SK-N-SH (cell line): ENCODE measurements at regions not wholly inside any gene's neighbourhood (a gene's known extent, or its start where the extent isn't known, plus 50 kb on each side); places are given as distances from the start of the nearest gene placed in this dataset.

Experiments used
- CTCF ChIA-PET: fragments of 300-600, 350-600 bp; formaldehyde crosslinking; extraction: SDS; loops from one replicate; lab custom pipeline; 2021; lab: Yijun Ruan, JAX
- POLR2A ChIA-PET: fragments of 350-600 bp; sonication (Branson Sonifier 250); formaldehyde crosslinking; extraction: SDS; loops from one replicate; lab custom pipeline; 2020; ENCODE audit warnings: antibody characterized with exemption, inconsistent platforms; lab: Yijun Ruan, JAX
- DNase-seq: peaks from one replicate; pipeline ENCODE4 v3.0.0; 2012
- H2AFZ ChIP-seq: fragments of 200-600 bp; sonication (generic); 2 replicates; pipeline ENCODE4 v1.8.1; 2016; ENCODE audit warnings: antibody characterized with exemption, mild to moderate bottlenecking, low read depth
- H3F3A ChIP-seq: fragments of 200-600 bp; sonication (generic); replicated peaks from 2 replicates; pipeline ENCODE3; 2016; ENCODE audit warnings: antibody characterized with exemption, mild to moderate bottlenecking; ENCODE audit not compliant: insufficient read depth
- H3K27ac ChIP-seq, 2 experiments: fragments of 200-500 bp in 1 of 2; fragments of 200-600 bp in 1 of 2; sonication (Bioruptor generic) in 1 of 2; sonication (generic), shearing (Covaris generic) in 1 of 2; 2 replicates each; pipeline versions ENCODE4 v1.5.1 to v1.6.1; 2014 to 2016; ENCODE audit warnings: low read depth in 2 of 2, inconsistent platforms in 1 of 2, low read length in 1 of 2, mild to moderate bottlenecking in 1 of 2, mixed read lengths in 1 of 2
- H3K27me3 ChIP-seq: fragments of 200-600 bp; sonication (generic), shearing (Covaris generic); 2 replicates; pipeline ENCODE4 v1.6.1; 2016; ENCODE audit warnings: mixed run types; ENCODE audit not compliant: insufficient read depth
- H3K36me3 ChIP-seq, 2 experiments: fragments of 200-500 bp in 1 of 2; fragments of 200-600 bp in 1 of 2; sonication (Bioruptor generic) in 1 of 2; sonication (generic) in 1 of 2; replicated peaks in 1 of 2; 2 replicates each; pipeline versions ENCODE3 to v1.5.1; 2014 to 2016; ENCODE audit warnings: low read length in 1 of 2, mild to moderate bottlenecking in 1 of 2; ENCODE audit not compliant: insufficient read depth in 2 of 2, control insufficient read depth in 1 of 2
- H3K4me1 ChIP-seq, 2 experiments: fragments of 200-500 bp in 1 of 2; fragments of 200-600 bp in 1 of 2; sonication (Bioruptor generic) in 1 of 2; sonication (generic), shearing (Covaris generic) in 1 of 2; 2 replicates each; pipeline versions ENCODE4 v1.5.1 to v1.6.1; 2014 to 2016; ENCODE audit warnings: low read depth in 1 of 2, low read length in 1 of 2, mixed run types in 1 of 2; ENCODE audit not compliant: insufficient read depth in 2 of 2, control insufficient read depth in 1 of 2
- H3K4me2 ChIP-seq: fragments of 200-600 bp; sonication (generic), shearing (Covaris generic); 2 replicates; pipeline ENCODE4 v1.6.1; 2017; ENCODE audit warnings: mixed run types
- H3K4me3 ChIP-seq, 2 experiments: fragments of 200-500 bp in 1 of 2; fragments of 200-600 bp in 1 of 2; sonication (Bioruptor generic) in 1 of 2; sonication (generic), shearing (Covaris generic) in 1 of 2; 2 replicates each; pipeline versions ENCODE4 v1.5.1 to v1.8.1; 2014 to 2016; ENCODE audit warnings: low read depth in 2 of 2, inconsistent platforms in 1 of 2, low read length in 1 of 2, mild to moderate bottlenecking in 1 of 2, mixed read lengths in 1 of 2, moderate library complexity in 1 of 2
- H3K79me2 ChIP-seq: fragments of 200-600 bp; sonication (generic); 2 replicates; pipeline ENCODE4 v1.8.1; 2017; ENCODE audit warnings: mild to moderate bottlenecking; ENCODE audit not compliant: insufficient read depth
- H3K9ac ChIP-seq: fragments of 200-600 bp; sonication (generic); 2 replicates; pipeline ENCODE4 v1.6.1; 2017; ENCODE audit warnings: mixed run types
- H3K9me2 ChIP-seq: fragments of 200-600 bp; sonication (generic); 2 replicates; pipeline ENCODE4 v1.6.1; 2017; ENCODE audit warnings: mixed run types
- H3K9me3 ChIP-seq: fragments of 200-600 bp; sonication (generic); 2 replicates; pipeline ENCODE4 v1.6.1; 2017; ENCODE audit warnings: mixed run types, mild to moderate bottlenecking, moderate library complexity
- H4K20me1 ChIP-seq: fragments of 200-600 bp; sonication (generic); 2 replicates; pipeline ENCODE4 v1.6.1; 2017; ENCODE audit warnings: mild to moderate bottlenecking, mixed run types; ENCODE audit not compliant: insufficient read depth
- CHD2 ChIP-seq: fragments of 150-350 bp; IDR thresholded peaks from 2 replicates; pipeline ENCODE4 v1.6.1; 2018; ENCODE audit warnings: low read length; ENCODE audit not compliant: partially characterized antibody
- CTCF ChIP-seq: fragments of 200-600 bp; sonication (generic); IDR thresholded peaks from 2 replicates; pipeline ENCODE4 v1.6.1; 2017; ENCODE audit warnings: antibody characterized with exemption, mild to moderate bottlenecking, moderate library complexity
- EZH2phosphoT487 ChIP-seq: fragments of 200-600 bp; sonication (generic); IDR thresholded peaks from 2 replicates; pipeline ENCODE4 v1.6.1; 2017; ENCODE audit warnings: low read depth, mixed run types, mild to moderate bottlenecking, antibody characterized with exemption, moderate library complexity, borderline replicate concordance
- FOXM1 ChIP-seq: IDR thresholded peaks from 2 replicates; pipeline ENCODE4 v1.4.0; 2012; ENCODE audit warnings: low read depth, mild to moderate bottlenecking
- RFX5 ChIP-seq: IDR thresholded peaks from 2 replicates; pipeline ENCODE4 v1.6.1; 2012; ENCODE audit warnings: mild to moderate bottlenecking, improper control_type of control experiment, low read length
- RXRA ChIP-seq: IDR thresholded peaks from 2 replicates; pipeline ENCODE4 v1.4.0; 2012; ENCODE audit warnings: low read depth, mild to moderate bottlenecking, borderline replicate concordance
- SMC3 ChIP-seq: IDR thresholded peaks from 2 replicates; pipeline ENCODE4 v1.6.1; 2012; ENCODE audit warnings: low read depth, low read length, improper control_type of control experiment
- TEAD4 ChIP-seq: IDR thresholded peaks from 2 replicates; pipeline ENCODE4 v1.4.0; 2012; ENCODE audit warnings: mild to moderate bottlenecking, borderline replicate concordance; ENCODE audit not compliant: insufficient read depth
- ZBTB33 ChIP-seq: IDR thresholded peaks from 2 replicates; pipeline ENCODE4 v1.4.0; 2012; ENCODE audit warnings: low read depth, borderline replicate concordance
- WGBS: methylation state at CpG from one replicate; pipeline ENCODE4 v1.1.6; 2017; ENCODE audit warnings: low lambda C conversion rate; 5-methylcytosine and 5-hydroxymethylcytosine counted together
- TF ChIP-seq, protein P1 (sequence below): fragments of 150-350 bp; IDR thresholded peaks from 2 replicates; pipeline ENCODE4 v1.6.1; 2017; ENCODE audit warnings: antibody characterized with exemption, low read length, low read depth, borderline replicate concordance
- TF ChIP-seq, protein P2 (sequence below): IDR thresholded peaks from 2 replicates; pipeline ENCODE4 v1.6.1; 2012; ENCODE audit warnings: mild to moderate bottlenecking, low read depth, low read length, moderate library complexity

DNA sequence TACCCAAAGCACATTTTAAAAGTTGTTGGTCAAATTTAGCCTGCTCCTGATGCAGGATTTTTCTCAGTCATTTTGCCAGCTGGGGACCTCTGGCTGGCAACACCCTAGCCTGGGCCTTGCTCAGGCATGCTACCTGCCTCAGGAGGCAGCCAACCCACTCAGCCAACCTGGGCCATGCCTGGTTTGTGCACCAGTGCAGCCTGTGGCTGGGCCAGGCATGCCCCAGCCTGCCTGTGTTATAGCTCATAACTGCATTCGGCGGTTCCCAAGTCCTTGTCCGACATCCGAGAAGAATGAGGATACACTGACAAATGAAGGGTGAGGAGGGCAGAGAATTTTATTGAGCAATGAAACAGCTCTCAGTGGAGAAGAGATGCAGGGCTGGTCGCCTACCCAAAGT is 608.0 kb downstream of the SUCLG1 start (continued):
- TF ChIP-seq CTCF: no peak
- TF ChIP-seq, protein P1, sequence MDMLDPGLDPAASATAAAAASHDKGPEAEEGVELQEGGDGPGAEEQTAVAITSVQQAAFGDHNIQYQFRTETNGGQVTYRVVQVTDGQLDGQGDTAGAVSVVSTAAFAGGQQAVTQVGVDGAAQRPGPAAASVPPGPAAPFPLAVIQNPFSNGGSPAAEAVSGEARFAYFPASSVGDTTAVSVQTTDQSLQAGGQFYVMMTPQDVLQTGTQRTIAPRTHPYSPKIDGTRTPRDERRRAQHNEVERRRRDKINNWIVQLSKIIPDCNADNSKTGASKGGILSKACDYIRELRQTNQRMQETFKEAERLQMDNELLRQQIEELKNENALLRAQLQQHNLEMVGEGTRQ: no peak
- TF ChIP-seq, protein P2, sequence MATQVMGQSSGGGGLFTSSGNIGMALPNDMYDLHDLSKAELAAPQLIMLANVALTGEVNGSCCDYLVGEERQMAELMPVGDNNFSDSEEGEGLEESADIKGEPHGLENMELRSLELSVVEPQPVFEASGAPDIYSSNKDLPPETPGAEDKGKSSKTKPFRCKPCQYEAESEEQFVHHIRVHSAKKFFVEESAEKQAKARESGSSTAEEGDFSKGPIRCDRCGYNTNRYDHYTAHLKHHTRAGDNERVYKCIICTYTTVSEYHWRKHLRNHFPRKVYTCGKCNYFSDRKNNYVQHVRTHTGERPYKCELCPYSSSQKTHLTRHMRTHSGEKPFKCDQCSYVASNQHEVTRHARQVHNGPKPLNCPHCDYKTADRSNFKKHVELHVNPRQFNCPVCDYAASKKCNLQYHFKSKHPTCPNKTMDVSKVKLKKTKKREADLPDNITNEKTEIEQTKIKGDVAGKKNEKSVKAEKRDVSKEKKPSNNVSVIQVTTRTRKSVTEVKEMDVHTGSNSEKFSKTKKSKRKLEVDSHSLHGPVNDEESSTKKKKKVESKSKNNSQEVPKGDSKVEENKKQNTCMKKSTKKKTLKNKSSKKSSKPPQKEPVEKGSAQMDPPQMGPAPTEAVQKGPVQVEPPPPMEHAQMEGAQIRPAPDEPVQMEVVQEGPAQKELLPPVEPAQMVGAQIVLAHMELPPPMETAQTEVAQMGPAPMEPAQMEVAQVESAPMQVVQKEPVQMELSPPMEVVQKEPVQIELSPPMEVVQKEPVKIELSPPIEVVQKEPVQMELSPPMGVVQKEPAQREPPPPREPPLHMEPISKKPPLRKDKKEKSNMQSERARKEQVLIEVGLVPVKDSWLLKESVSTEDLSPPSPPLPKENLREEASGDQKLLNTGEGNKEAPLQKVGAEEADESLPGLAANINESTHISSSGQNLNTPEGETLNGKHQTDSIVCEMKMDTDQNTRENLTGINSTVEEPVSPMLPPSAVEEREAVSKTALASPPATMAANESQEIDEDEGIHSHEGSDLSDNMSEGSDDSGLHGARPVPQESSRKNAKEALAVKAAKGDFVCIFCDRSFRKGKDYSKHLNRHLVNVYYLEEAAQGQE: no peak

- H3K79me2 ChIP-seq: no peaks in the 10 kb centered on the region
- no peak overlapping the region for H3K4me3 ChIP-seq
- H3K4me2 ChIP-seq: no peak overlapping the region
- ChIA-PET POLR2A (no interaction called here), CTCF (no interaction called here)
- 3% methylated on average over 3 of the region's 3 CpGs for WGBS
- H2AFZ ChIP-seq: no peak overlapping the region
- H3K9me2 ChIP-seq: no peaks in the 10 kb centered on the region
- no peaks in the 10 kb centered on the region for H3K9me3 ChIP-seq
- no peaks in the 10 kb centered on the region for H3F3A ChIP-seq
- no peak for TF ChIP-seq TEAD4
- TF ChIP-seq FOXM1: no peak
- no peak for TF ChIP-seq EZH2phosphoT487
- TF ChIP-seq CHD2: no peak
- no peak for TF ChIP-seq RFX5
- no peak for TF ChIP-seq SMC3
- TF ChIP-seq RXRA: no peak
- TF ChIP-seq ZBTB33: no peak
- H3K27me3 ChIP-seq: no peaks in the 10 kb centered on the region
- H3K27ac ChIP-seq: no peak overlapping the region
- DNase-seq: no peak
- no peaks in the 10 kb centered on the region for H3K36me3 ChIP-seq
- H4K20me1 ChIP-seq: no peaks in the 10 kb centered on the region
- H3K9ac ChIP-seq: no peak overlapping the region
- H3K4me1 ChIP-seq: no peaks in the 10 kb centered on the region
Observed at GRCh38 chr2:83850071-83850725, 608.9 kb downstream of the SUCLG1 start.
